Endothelial cell of umbilical vein (primary cell): ENCODE measurements at regions not wholly inside any gene's neighbourhood (a gene's known extent, or its start where the extent isn't known, plus 50 kb on each side); places are given as distances from the start of the nearest gene placed in this dataset.

Experiments used
- BruUV-seq: library from RNA; stranded (reverse); fragments of 400-500 nt; replicated peaks from 2 replicates; lab custom pipeline; 2021; lab: Mats Ljungman, UMichigan
- CTCF ChIA-PET: fragments of 300-600, 350-600 bp; sonication (Branson Sonifier 250); formaldehyde crosslinking; loops from one replicate; lab custom pipeline; 2021; ENCODE audit warnings: antibody characterized with exemption, inconsistent platforms; lab: Charles Lee
- POLR2A ChIA-PET: fragments of 300-600, 350-600 bp; sonication (Branson Sonifier 250); formaldehyde crosslinking; loops from one replicate; lab custom pipeline; 2021; ENCODE audit warnings: antibody characterized with exemption, inconsistent platforms; lab: Charles Lee
- DNase-seq: peaks from one replicate; pipeline ENCODE4 v3.0.0-alpha.2; 2011; ENCODE audit warnings: low read depth, low spot score
- FAIRE-seq: peaks from 2 replicates; lab custom pipeline; 2011; peaks lifted over from hg19 to GRCh38; lab: Jason Lieb, UNC
- H2AFZ ChIP-seq: 2 replicates; pipeline ENCODE4 v1.6.0; 2012; ENCODE audit warnings: low read depth, low read length, control low read depth, inconsistent platforms
- H3K27ac ChIP-seq: 2 replicates; pipeline ENCODE4 v1.5.1; 2011; ENCODE audit warnings: low read depth, mild to moderate bottlenecking, control low read depth, low read length, moderate library complexity; ENCODE audit not compliant: insufficient read depth
- H3K27me3 ChIP-seq, 2 experiments: 2 replicates each; pipeline versions ENCODE4 v1.6.0 to v1.6.1; 2011; ENCODE audit warnings: low read length in 2 of 2, mixed read lengths in 1 of 2; ENCODE audit not compliant: control insufficient read depth in 2 of 2, insufficient read depth in 2 of 2
- H3K36me3 ChIP-seq, 2 experiments: 2 replicates in 1 of 2; 3 replicates in 1 of 2; pipeline ENCODE4 v1.5.1; 2011; ENCODE audit warnings: low read length in 2 of 2, mild to moderate bottlenecking in 1 of 2, moderate library complexity in 1 of 2; ENCODE audit not compliant: control insufficient read depth in 2 of 2, insufficient read depth in 2 of 2; ENCODE audit errors: extremely low read depth in 1 of 2
- H3K4me1 ChIP-seq: 3 replicates; pipeline ENCODE4 v1.5.1; 2011; ENCODE audit warnings: mild to moderate bottlenecking, low read length; ENCODE audit not compliant: control insufficient read depth, insufficient read depth; ENCODE audit errors: extremely low read depth
- H3K4me2 ChIP-seq: 2 replicates; pipeline ENCODE4 v1.6.1; 2011; ENCODE audit warnings: low read length, control low read depth, mixed read lengths; ENCODE audit not compliant: insufficient read depth
- H3K4me3 ChIP-seq, 3 experiments: fragments of 200-600 bp in 1 of 3; sonication (generic), shearing (Covaris generic) in 1 of 3; replicated peaks in 1 of 3; 2 replicates each; pipeline ENCODE4 v1.5.1; 2011 to 2016; ENCODE audit warnings: control low read depth in 3 of 3, low read length in 3 of 3, mild to moderate bottlenecking in 2 of 3, inconsistent platforms in 1 of 3, low read depth in 1 of 3, moderate library complexity in 1 of 3; ENCODE audit not compliant: insufficient read depth in 1 of 3
- H3K79me2 ChIP-seq: 2 replicates; pipeline ENCODE4 v1.6.0; 2012; ENCODE audit warnings: low read length, inconsistent platforms; ENCODE audit not compliant: control insufficient read depth, insufficient read depth
- H3K9ac ChIP-seq: replicated peaks from 2 replicates; pipeline ENCODE3; 2011; ENCODE audit warnings: low read length, control low read depth; ENCODE audit not compliant: insufficient read depth; ENCODE audit errors: extremely low read depth
- H3K9me1 ChIP-seq: replicated peaks from 3 replicates; pipeline ENCODE4 v1.6.0; 2011; ENCODE audit warnings: mild to moderate bottlenecking, low read length; ENCODE audit not compliant: control insufficient read depth, insufficient read depth; ENCODE audit errors: extremely low read depth
- H3K9me3 ChIP-seq: replicated peaks from 2 replicates; pipeline ENCODE4 v1.5.1; 2012; ENCODE audit warnings: low read length, inconsistent platforms; ENCODE audit not compliant: control insufficient read depth, insufficient read depth
- H4K20me1 ChIP-seq: replicated peaks from 2 replicates; pipeline ENCODE3; 2011; ENCODE audit warnings: mild to moderate bottlenecking, low read length; ENCODE audit not compliant: control insufficient read depth, insufficient read depth; ENCODE audit errors: extremely low read depth
- EZH2 ChIP-seq: IDR thresholded peaks from 2 replicates; pipeline ENCODE4 v1.6.1; 2012; ENCODE audit warnings: borderline replicate concordance, low read depth, mild to moderate bottlenecking, moderate library complexity, low read length, inconsistent platforms; ENCODE audit not compliant: severe bottlenecking
- FOS ChIP-seq: IDR thresholded peaks from 2 replicates; pipeline ENCODE4 v1.6.1; 2011; ENCODE audit warnings: mild to moderate bottlenecking, low read length, moderate library complexity, borderline replicate concordance; ENCODE audit not compliant: insufficient read depth
- GATA2 ChIP-seq: IDR thresholded peaks from 2 replicates; pipeline ENCODE4 v1.7.0; 2011; ENCODE audit warnings: low read depth, mild to moderate bottlenecking, moderate library complexity, mixed read lengths, low read length; ENCODE audit not compliant: insufficient read length, insufficient read depth
- JUN ChIP-seq: IDR thresholded peaks from 2 replicates; pipeline ENCODE4 v1.6.1; 2011; ENCODE audit warnings: borderline replicate concordance, low read depth; ENCODE audit not compliant: insufficient read length, insufficient read depth
- MYC ChIP-seq: IDR thresholded peaks from one replicate; pipeline ENCODE4 v1.6.1; 2011; ENCODE audit warnings: mild to moderate bottlenecking, low read depth, low read length
- POLR2A ChIP-seq: IDR thresholded peaks from 2 replicates; pipeline ENCODE4 v1.6.1; 2012; ENCODE audit warnings: low read depth, mild to moderate bottlenecking, control low read depth, low read length
- POLR2AphosphoS5 ChIP-seq: IDR thresholded peaks from 2 replicates; pipeline ENCODE4 v1.6.1; 2012; ENCODE audit warnings: low read depth, mild to moderate bottlenecking, control low read depth, low read length, moderate library complexity; ENCODE audit not compliant: insufficient read depth
- dilution Hi-C: fragments of 300-500 bp; cut with MboI; formaldehyde crosslinking; loops from one replicate; pipeline ENCODE4 v1.15.0; 2019; ENCODE audit warnings: low sequenced_read_pairs; ENCODE audit not compliant: extremely low pct_ligation_motif_present
- intact Hi-C: fragments of 100-400 bp; cut with micrococcal nuclease; formaldehyde crosslinking; loops from one replicate; pipeline ENCODE4 v1.10.0; 2022
- TF ChIP-seq, protein P1 (sequence below): IDR thresholded peaks from 2 replicates; pipeline ENCODE4 v1.6.1; 2011; ENCODE audit not compliant: insufficient read depth, insufficient read length
- TF ChIP-seq, protein P2 (sequence below), 2 donors: IDR thresholded peaks; 1 replicate in 1 of 2; 2 replicates in 1 of 2; pipeline ENCODE4 v1.5.1; 2011; ENCODE audit warnings: low read length in 2 of 2, mild to moderate bottlenecking in 2 of 2, moderate library complexity in 2 of 2, control low read depth in 1 of 2, inconsistent platforms in 1 of 2, low read depth in 1 of 2; ENCODE audit not compliant: insufficient read depth in 1 of 2; ENCODE audit errors: extremely low read depth in 1 of 2

DNA sequence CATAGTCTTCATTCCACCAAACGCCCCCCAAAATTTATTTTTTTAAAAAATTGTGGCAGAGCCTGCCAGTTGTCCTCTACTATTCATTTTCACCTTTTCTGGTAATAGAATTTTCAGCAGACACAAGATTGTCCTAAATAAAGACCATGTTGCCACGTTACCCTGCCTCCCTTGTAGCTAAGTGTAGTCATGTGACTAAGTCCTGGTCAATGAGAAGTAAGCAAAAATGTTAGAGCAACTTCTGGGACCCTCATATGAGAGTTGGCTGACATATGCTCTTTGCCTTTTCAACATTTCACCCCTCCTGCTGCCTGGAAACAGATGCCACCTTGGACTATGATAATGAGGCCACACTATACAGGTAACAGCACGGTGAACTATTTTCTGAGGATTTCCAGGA lies 203.1 kb downstream of the PIK3R1 start:
- Histone ChIP-seq H3K27ac (no peak overlapping the region), H3K9me1 (no peaks in the 10 kb centered on the region), H3K4me2 (no peak overlapping the region), H3K79me2 (no peaks in the 10 kb centered on the region), H4K20me1 (no peaks in the 10 kb centered on the region), H3K36me3 (no peaks in the 10 kb centered on the region), H3K27me3 (no peaks in the 10 kb centered on the region), H3K4me3 (no peak overlapping the region), H3K4me1 (peaks cover 6% of the 10 kb centered on the region), H3K9me3 (no peaks in the 10 kb centered on the region), H3K9ac (no peak overlapping the region), H2AFZ (no peak overlapping the region)
- ChIA-PET CTCF (interaction anchor here (1.5 kb wide), 1 partner anchor 10 kb away, joined by 3 read pairs; no protein-coding TSS in a partner anchor), POLR2A (no interaction called here)
- TF ChIP-seq, protein P1, sequence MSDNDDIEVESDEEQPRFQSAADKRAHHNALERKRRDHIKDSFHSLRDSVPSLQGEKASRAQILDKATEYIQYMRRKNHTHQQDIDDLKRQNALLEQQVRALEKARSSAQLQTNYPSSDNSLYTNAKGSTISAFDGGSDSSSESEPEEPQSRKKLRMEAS = no peak
- TF ChIP-seq, protein P2, sequence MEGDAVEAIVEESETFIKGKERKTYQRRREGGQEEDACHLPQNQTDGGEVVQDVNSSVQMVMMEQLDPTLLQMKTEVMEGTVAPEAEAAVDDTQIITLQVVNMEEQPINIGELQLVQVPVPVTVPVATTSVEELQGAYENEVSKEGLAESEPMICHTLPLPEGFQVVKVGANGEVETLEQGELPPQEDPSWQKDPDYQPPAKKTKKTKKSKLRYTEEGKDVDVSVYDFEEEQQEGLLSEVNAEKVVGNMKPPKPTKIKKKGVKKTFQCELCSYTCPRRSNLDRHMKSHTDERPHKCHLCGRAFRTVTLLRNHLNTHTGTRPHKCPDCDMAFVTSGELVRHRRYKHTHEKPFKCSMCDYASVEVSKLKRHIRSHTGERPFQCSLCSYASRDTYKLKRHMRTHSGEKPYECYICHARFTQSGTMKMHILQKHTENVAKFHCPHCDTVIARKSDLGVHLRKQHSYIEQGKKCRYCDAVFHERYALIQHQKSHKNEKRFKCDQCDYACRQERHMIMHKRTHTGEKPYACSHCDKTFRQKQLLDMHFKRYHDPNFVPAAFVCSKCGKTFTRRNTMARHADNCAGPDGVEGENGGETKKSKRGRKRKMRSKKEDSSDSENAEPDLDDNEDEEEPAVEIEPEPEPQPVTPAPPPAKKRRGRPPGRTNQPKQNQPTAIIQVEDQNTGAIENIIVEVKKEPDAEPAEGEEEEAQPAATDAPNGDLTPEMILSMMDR (IDR thresholded peaks at IDR 0.05; ENCODE audit: extremely low read depth in 1 of 2, insufficient read depth in 1 of 2, low read depth in 1 of 2, low read length in 2 of 2) = no peak
- TF ChIP-seq POLR2A (no peak), POLR2AphosphoS5 (no peak), FOS (no peak), MYC (no peak), JUN (no peak), EZH2 (no peak), GATA2 (no peak)
- BruUV-seq = no TSS peak
- FAIRE-seq = no peak
- intact Hi-C loops = no loop called here
- DNase-seq = no peak
- dilution Hi-C loops = no loop called here
